Lower leg skin (tissue), 3 donors: ENCODE measurements at regions not wholly inside any gene's neighbourhood (a gene's known extent, or its start where the extent isn't known, plus 50 kb on each side); places are given as distances from the start of the nearest gene placed in this dataset.

Experiments
- CTCF ChIP-seq, 3 donors: fragments of 450-650 bp; IDR thresholded peaks; one replicate each; pipeline ENCODE4 v1.5.1; 2016; ENCODE audit warnings: antibody characterized with exemption in 3 of 3, mild to moderate bottlenecking in 3 of 3, moderate library complexity in 2 of 3
- POLR2A ChIP-seq, 2 donors: fragments of 450-650 bp; IDR thresholded peaks; one replicate each; pipeline ENCODE4 v1.6.1; 2016 to 2017; ENCODE audit warnings: antibody characterized with exemption in 2 of 2, mild to moderate bottlenecking in 1 of 2, moderate library complexity in 1 of 2

- TF ChIP-seq CTCF (IDR thresholded peaks at IDR 0.05) (no peak), POLR2A (IDR thresholded peaks at IDR 0.05) (no peak)
Measured at GRCh38 chr5:163579729-163580128, 74.3 kb downstream of the MAT2B start.
